Esophagus (tissue), 2 donors: ENCODE measurements at regions not wholly inside any gene's neighbourhood (a gene's known extent, or its start where the extent isn't known, plus 50 kb on each side); places are given as distances from the start of the nearest gene placed in this dataset.
"Not testable (repeated sequence)": the region's sequence is repeated elsewhere in the genome, so short reads cannot be mapped to it uniquely, and the experiment has no call there.

ENCODE experiments used
- H3K27ac ChIP-seq, 2 donors: one replicate each; pipeline ENCODE4 v1.5.1; 2013; ENCODE audit warnings: low read depth in 2 of 2, mild to moderate bottlenecking in 2 of 2, inconsistent platforms in 1 of 2, low read length in 1 of 2, moderate library complexity in 1 of 2
- H3K27me3 ChIP-seq, 2 donors: one replicate each; pipeline ENCODE4 v1.6.1; 2013; ENCODE audit warnings: low read length in 2 of 2, control low read depth in 1 of 2, mild to moderate bottlenecking in 1 of 2; ENCODE audit not compliant: insufficient read depth in 2 of 2, control insufficient read depth in 1 of 2
- H3K36me3 ChIP-seq, 2 donors: one replicate each; pipeline ENCODE4 v1.6.1; 2013; ENCODE audit warnings: low read length in 1 of 2; ENCODE audit not compliant: control insufficient read depth in 2 of 2, insufficient read depth in 2 of 2
- H3K4me1 ChIP-seq, 2 donors: one replicate each; pipeline ENCODE4 v1.6.1; 2013; ENCODE audit warnings: low read length in 1 of 2; ENCODE audit not compliant: control insufficient read depth in 2 of 2, insufficient read depth in 2 of 2
- H3K4me3 ChIP-seq, 2 donors: one replicate each; pipeline ENCODE4 v1.5.1; 2013; ENCODE audit warnings: low read length in 2 of 2, mild to moderate bottlenecking in 2 of 2, low read depth in 1 of 2, moderate library complexity in 1 of 2
- H3K9me3 ChIP-seq, 2 donors: one replicate each; pipeline ENCODE4 v1.6.1; 2013; ENCODE audit warnings: mild to moderate bottlenecking in 2 of 2, low read depth in 1 of 2, low read length in 1 of 2, moderate library complexity in 1 of 2; ENCODE audit not compliant: control insufficient read depth in 2 of 2, insufficient read depth in 1 of 2
- WGBS, 2 donors: extraction: QIAGEN DNeasy Blood & Tissue Kit; methylation state at CpG; one replicate each; pipeline ENCODE4 v1.1.7; 2013; 5-methylcytosine and 5-hydroxymethylcytosine counted together
- donor health status: healthy with polysubstance abuse.
- donor health status: Bipolar disorder and iron deficiency.

DNA sequence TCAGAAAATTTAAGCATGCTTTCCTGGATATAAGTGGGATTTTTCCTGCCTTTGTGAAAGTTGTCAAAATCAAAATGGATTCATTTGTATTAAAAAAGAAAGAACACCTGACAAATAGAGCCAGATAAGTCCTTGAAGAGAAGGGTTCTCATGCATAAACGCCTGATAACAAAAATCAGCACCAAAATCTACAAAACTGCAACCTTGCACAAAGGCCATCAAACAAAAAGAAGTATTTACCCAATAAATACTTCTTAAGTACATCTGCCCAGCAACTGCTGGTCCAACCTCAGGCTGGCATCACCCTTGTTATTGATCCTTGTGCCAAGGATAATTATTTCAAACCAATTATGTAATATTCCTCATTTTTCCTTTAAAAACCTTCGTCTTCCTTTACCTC lies 315.9 kb downstream of the GPD2 start:
- H3K36me3 ChIP-seq: no peaks in the 10 kb centered on the region
- no peaks in the 10 kb centered on the region for H3K9me3 ChIP-seq
- WGBS, 2 donors: 63 to 66% methylated on average over 2 of the region's 2 CpGs
- no peaks in the 10 kb centered on the region for H3K4me1 ChIP-seq
- H3K27me3 ChIP-seq: peaks cover 0 to 3% of the 10 kb centered on the region in 2 donors
- no peak overlapping the region for H3K4me3 ChIP-seq
- no peak overlapping the region for H3K27ac ChIP-seq

- Histone ChIP-seq H3K36me3 (no peaks in the 10 kb centered on the region), H3K9me3 (no peaks in the 10 kb centered on the region), H3K27ac (no peak overlapping the region), H3K27me3 (peaks cover 0 to 3% of the 10 kb centered on the region in 2 donors), H3K4me3 (no peak overlapping the region), H3K4me1 (no peaks in the 10 kb centered on the region)
- WGBS, 2 donors: 42 to 45% methylated on average over 1 of the region's 1 CpG
These were observed 317.6 kb downstream of the GPD2 start for GRCh38 chr2:156753766-156754165.

GRCh38 chr2:156756516-156756915 lies 320.3 kb downstream of the GPD2 start:
- Histone ChIP-seq H3K4me1 (no peaks in the 10 kb centered on the region), H3K36me3 (no peaks in the 10 kb centered on the region), H3K27ac (no peak overlapping the region), H3K27me3 (peaks cover 0 to 3% of the 10 kb centered on the region in 2 donors), H3K4me3 (no peak overlapping the region), H3K9me3 (no peaks in the 10 kb centered on the region)

DNA sequence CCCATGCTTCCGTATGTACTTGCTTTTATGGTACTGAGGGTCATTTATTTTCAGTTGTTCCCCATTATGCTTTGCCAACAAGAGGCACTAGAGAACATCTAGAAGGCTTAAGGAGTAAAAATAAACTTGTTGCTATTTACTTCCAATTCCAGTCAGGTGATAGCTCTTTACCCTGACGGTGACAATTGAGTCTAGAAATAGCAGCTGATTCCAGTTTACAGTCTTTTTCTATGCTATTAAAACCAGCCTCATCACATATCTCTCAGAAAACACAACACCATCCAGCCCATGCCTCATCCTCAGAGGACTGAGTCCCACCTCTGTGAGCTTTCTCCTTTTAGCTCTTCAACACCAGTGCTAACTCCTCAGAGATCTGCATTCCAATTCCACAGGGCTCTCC lies 327.0 kb downstream of the GPD2 start:
- H3K4me3 ChIP-seq: no peak overlapping the region
- no peaks in the 10 kb centered on the region for H3K9me3 ChIP-seq
- H3K4me1 ChIP-seq: no peaks in the 10 kb centered on the region
- no peaks in the 10 kb centered on the region for H3K36me3 ChIP-seq
- WGBS, 2 donors: 85 to 87% methylated on average over 2 of the region's 2 CpGs
- no peak overlapping the region for H3K27ac ChIP-seq
- H3K27me3 ChIP-seq: no peaks in the 10 kb centered on the region

DNA sequence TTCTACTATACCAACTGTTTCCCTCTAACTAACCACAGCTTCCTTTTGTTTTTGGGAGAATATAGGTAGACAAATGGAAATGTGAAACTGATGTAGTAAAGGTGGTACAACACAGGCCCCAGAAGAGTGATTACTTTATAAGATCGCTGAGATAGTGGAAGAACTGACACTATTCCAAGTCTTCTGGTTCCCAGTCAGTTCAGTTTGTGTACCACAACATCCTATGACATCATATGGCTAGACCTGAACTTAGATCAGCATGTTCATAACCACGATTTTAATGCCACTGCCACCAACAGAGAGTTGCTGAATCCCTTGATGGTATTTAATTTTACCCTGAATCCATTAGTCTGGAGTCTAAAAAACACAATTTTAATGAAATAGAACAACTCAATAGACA lies 328.9 kb downstream of the GPD2 start:
- Histone ChIP-seq H3K27me3 (no peaks in the 10 kb centered on the region), H3K27ac (no peak overlapping the region), H3K9me3 (no peaks in the 10 kb centered on the region), H3K4me3 (no peak overlapping the region), H3K36me3 (no peaks in the 10 kb centered on the region), H3K4me1 (no peaks in the 10 kb centered on the region)
- WGBS, 2 donors: 66 to 68% methylated on average over 2 of the region's 2 CpGs

DNA sequence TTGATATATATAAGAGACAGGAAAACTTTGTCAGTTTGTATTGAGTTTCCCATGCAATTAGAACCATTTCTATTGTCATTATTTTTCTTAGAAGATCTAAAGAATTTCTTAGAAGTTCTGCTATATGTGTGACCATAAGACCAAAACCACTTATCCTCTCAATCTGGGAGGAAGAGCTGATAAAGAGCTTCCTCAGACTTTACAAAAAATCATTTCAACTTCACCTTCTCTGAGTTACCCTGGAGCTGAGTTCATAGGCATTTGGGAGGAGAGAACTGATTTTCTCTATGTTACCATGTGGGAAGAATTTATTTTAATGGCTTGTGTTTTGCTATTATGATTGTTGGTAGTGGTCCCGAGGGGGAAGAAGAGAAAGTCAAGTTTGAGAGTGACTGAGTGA lies 329.3 kb downstream of the GPD2 start:
- Histone ChIP-seq H3K4me3 (no peak overlapping the region), H3K27ac (no peak overlapping the region), H3K4me1 (no peaks in the 10 kb centered on the region), H3K9me3 (no peaks in the 10 kb centered on the region), H3K36me3 (no peaks in the 10 kb centered on the region), H3K27me3 (no peaks in the 10 kb centered on the region)
- 70 to 83% methylated on average over 1 of the region's 1 CpG for WGBS, 2 donors

- Histone ChIP-seq H3K27me3 (no peaks in the 10 kb centered on the region), H3K4me3 (no peak overlapping the region), H3K27ac (no peak overlapping the region), H3K4me1 (no peaks in the 10 kb centered on the region), H3K9me3 (no peaks in the 10 kb centered on the region), H3K36me3 (no peaks in the 10 kb centered on the region)
- 75 to 76% methylated on average over 1 of the region's 1 CpG for WGBS, 2 donors
These were observed 333.6 kb downstream of the GPD2 start for GRCh38 chr2:156769802-156770201.

DNA sequence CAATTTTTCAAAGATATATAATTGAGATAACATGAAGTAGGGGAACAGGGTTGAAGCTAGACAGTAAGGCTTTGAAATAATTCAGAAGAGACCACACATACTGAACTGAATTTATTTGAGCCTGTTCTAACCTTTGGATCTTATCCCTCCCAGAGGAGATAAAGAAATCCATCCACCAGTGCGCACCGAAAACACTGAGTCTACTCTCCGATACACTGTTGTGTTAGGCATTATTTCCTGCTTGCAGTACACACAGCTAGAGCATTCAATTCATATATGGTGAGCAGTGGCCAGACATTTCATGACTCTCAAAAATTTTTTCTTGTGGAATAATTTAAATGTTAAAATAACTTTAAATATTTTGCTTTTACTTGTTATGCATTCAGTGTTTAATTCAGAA lies 342.7 kb downstream of the GPD2 start:
- no peaks in the 10 kb centered on the region for H3K27me3 ChIP-seq
- H3K4me3 ChIP-seq: no peak overlapping the region
- no peaks in the 10 kb centered on the region for H3K36me3 ChIP-seq
- H3K4me1 ChIP-seq: no peaks in the 10 kb centered on the region
- WGBS, 2 donors: 78 to 95% methylated on average over 3 of the region's 3 CpGs
- no peaks in the 10 kb centered on the region for H3K9me3 ChIP-seq
- H3K27ac ChIP-seq: no peak overlapping the region

DNA sequence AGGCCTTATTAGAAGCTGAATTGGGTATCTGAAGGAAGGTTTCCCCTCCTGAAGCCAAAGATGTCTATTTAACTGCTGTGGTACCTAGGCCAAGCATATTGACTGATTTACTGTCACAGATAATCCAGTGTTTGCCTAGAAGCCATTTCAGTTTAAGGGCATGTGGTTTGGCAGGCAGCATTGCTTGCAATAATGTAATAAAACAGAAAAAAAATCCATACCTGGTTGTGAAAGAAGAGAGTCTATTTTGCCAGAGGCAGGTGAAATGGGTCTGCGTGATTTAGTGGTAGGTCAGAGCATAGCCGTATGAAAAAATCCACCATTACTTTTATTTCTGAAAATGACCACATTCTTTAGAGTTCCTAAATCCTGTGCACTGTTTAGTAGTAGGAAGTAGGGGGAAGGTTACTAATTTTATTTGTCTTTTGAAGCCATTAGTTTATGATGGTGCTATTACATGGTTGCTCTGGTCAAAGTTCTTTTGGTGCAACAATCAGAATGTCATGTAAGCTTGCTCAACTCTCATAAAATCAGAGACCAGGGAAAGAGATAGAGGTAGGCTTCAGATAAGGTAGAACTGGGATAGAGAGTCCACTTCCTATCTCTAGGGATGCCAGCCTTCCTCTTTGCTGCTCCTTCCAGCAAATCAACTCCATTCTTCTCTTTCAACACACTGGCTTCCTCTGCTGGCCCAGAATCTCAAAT lies 343.4 kb downstream of the GPD2 start:
- no peaks in the 10 kb centered on the region for H3K9me3 ChIP-seq
- WGBS, 2 donors: 86 to 96% methylated on average over 2 of the region's 2 CpGs
- H3K36me3 ChIP-seq: no peaks in the 10 kb centered on the region
- H3K27me3 ChIP-seq: no peaks in the 10 kb centered on the region
- H3K27ac ChIP-seq: no peak overlapping the region
- no peaks in the 10 kb centered on the region for H3K4me1 ChIP-seq
- H3K4me3 ChIP-seq: no peak overlapping the region

DNA sequence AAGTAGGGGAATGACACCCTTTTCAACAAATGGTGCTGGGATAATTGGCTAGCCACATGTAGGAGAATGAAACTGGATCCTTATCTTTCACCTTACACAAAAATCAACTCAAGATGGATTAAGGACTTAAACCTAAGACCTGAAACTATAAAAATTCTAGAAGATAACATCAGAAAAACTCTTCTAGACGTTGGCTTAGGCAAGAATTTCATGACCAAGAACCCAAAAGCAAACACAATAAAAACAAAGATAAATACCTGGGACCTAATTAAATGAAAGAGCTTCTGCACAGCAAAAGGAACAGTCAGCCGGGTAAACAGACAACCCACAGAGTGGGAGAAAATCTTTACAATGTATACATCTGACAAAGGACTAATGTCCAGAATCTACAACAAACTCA lies 345.5 kb downstream of the GPD2 start:
- WGBS, 2 donors: 46 to 51% methylated on average over 2 of the region's 2 CpGs
- H3K4me3 ChIP-seq, H3K27ac ChIP-seq, H3K36me3 ChIP-seq, H3K27me3 ChIP-seq, H3K4me1 ChIP-seq, H3K9me3 ChIP-seq: not testable (repeated sequence)
